Smooth muscle cell of the brain vasculature (primary cell): ENCODE measurements at regions not wholly inside any gene's neighbourhood (a gene's known extent, or its start where the extent isn't known, plus 50 kb on each side); places are given as distances from the start of the nearest gene placed in this dataset.

ENCODE experiments used
- DNase-seq: peaks from one replicate; pipeline ENCODE4 v3.0.0-alpha.2; 2012; ENCODE audit warnings: low read depth, low spot score

DNA sequence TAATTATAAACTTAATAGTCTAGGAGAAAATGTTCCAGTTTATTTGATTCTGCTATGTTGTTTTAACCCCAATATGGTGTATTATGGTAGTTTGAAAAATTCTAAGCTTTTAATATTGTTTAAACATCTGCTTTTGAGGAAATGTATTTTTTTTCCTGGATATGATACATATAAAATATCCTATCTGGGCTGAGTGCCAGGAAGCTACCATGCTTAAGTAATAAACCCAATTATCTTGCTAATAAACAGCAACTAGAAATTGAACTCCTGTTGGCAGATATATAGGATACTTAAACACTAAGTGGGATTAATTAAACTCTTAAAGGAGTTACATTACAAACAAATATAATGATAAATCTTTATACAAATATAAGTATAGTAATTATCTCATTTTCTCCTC lies 293.7 kb upstream of the GRM7 start:
- DNase-seq, result no peak

DNA sequence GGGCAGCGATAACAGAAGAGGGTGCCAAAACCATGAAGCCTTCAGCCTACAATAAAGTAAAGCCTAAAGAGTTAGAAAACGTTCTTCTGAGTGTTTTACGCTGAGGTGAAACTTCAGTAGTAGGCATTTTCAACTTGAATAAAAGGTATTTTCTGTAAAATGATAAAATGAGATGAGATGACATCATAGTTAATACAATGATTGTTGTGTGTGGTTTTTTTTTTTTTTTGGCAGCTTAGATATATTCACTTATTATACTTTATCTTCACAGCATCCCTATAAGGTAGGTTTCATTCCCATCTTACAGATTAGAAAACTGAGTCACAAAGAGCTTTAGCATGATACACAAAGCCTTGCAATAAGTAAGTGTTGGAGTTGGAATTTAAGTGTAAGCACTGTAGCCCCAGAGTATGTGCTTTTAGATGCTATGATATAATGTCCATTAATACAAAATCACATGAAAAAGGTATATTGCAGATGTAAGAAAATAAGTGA lies 291.9 kb upstream of the GRM7 start:
- no peak for DNase-seq

DNA sequence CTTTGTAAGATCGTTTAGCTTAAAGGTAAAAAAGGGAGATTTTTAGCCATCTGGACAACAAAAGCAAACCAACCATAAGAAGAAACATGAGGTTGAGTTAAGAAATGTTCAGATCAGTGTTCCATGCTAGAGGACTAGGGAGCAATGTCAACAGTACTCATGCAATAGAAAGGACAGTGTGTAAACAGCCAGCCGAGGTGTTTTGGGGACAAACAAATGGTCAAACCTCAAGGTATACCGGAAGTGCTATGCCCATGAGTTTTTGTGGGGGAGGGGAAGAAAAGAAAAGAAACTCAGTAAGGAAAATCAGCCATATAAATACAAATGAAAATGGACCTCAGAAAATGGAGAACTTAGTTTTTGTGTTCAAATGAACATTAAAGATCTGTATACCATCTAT lies 289.5 kb upstream of the GRM7 start:
- no peak for DNase-seq

DNA sequence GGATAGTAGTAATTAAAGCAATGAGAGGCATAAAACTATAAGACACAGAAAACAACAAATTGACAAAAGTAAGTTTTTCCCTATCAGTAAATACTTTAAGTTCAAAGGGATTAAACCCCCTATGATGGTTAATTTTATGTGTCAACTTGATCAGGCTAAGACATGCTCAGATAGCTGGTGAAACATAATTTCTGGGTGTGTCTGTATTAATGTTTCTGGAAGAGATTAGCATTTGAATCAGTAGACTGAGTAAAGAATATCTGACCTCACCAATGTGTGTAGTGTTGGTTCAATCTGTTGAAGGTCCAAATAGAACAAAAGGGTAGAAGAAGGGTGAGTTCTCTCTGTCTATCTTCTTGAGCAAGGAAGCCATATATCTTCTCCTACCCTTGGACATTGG lies 283.3 kb upstream of the GRM7 start:
- no peak for DNase-seq

DNA sequence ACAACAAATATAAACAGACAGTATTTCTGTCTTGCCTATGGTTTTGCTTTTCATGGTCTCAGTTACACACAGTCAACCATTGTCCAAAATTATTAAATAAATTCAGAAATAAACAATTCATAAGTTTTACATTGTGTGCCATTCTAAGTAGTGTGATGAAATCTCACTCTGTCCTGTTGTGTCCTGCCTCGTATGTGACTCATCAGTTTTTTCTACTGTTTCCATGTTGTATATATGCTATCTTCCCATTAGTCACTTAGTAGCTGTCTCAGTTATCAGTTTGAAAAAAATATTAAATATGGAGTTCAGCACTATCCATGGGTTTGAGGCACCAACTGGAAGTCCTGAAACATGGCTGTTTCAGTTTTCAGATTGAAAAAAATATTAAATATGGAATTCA lies 282.4 kb upstream of the GRM7 start:
- no peak for DNase-seq

DNA sequence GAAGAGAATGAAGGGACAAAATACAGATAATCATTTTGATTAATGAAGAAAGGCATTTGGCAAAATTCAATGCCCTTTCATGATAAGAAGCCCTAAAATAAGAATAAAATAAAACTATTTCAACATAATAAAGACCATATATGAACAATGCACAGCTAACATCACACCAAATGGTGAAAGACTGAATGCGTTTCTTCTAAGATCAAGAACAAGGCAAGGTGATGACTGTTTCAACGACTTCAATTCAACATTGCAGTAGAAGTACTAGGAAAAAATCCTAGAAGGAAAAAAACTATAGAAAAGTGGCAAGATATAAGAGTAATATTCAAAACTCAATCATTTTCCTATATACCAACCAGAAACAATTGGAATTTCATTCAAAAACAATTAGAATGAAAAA lies 280.1 kb upstream of the GRM7 start:
- DNase-seq, result no peak

DNA sequence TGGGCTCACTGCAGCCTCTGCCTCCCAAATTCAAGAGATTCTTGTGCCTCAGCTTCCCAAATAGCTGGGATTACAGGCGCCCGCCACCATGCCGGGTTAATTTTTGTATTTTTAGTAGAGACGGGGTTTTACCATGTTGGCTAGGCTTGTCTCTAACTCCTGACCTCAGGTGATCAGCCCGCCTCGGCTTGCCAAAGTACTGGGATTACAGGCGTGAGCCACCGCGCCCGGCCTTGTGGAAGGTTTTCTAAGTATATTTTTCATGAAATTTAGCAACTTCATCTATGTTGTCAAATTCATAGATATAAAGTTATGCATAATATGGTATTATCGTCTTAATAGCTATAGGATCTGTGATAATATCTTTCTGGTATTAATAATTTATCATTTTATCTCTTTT lies 275.6 kb upstream of the GRM7 start:
- no peak for DNase-seq

DNA sequence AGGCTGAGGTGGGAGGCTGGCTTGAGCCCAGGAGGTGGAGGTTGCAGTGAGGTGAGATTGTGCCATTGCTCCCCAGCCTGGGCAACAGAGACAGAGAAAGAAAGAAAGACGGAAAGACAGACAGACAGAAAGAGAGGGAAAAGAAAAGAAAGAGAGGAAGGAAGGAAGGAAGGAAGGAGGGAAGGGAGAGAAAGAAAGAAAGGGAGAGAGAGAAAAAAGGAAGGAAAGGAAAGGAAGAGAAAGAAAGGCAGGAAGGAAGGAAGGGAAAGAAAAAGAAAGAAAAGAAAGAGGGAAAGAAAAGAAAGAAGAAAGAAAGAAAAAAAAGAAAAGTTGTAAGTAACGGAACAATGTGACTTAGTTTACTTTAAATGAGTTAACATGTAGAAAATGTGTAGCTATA lies 260.7 kb upstream of the GRM7 start:
- DNase-seq, result no peak

DNA sequence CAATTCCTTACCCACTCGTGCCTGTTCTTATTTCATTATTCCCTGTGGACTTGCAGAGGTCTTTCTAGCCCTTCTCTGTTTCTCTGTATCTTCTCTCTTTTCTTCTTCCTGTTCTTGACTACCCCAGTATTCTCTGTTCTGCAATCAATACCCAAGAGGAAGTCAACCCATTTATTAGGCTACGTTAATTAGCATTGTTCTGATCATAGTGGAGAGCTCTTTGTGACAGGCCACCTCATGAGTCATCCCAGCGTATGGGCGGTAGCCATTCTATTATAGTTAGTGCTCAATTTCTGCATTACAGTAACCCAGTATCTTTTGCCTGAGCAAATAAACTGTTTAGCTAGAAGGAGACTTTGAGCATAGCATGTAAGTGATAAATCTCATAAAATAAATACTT lies 259.5 kb upstream of the GRM7 start:
- no peak for DNase-seq

DNA sequence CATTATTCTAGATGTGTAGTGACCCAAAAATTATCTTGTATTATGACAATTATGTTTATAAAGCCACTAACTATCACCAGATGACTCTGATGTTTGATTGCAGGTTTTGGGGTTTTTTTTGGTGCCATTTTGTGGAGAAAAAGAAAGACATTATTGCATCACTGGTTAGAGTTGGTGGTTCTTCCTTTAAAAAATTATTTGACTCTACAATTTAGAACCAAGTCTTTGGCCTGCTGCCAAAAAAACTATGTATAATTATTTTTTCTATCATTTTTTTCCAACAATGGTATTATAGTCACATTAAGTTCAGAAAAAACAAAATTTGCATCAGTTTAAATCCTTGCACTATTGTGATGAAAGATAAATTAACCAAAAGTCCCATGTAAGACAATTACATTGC lies 258.6 kb upstream of the GRM7 start:
- no peak for DNase-seq

DNA sequence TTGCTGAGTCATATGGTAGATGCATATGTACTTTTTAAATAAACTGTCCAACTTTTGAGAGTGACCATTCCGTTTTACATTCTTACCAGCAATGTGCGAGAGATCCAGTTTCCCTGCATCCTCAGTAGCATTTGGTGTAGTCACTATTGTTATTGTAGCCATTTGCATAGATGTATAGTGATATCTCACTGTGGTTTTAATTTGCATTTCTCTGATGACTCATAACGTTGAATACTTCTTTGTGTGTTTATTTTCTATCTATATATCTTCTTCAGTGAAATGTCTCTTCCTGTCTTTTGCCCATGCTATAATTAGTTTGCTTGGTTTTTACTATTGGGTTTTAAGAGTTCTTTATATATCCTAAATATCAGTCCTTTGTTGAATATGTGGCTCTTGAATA lies 255.7 kb upstream of the GRM7 start:
- no peak for DNase-seq

DNA sequence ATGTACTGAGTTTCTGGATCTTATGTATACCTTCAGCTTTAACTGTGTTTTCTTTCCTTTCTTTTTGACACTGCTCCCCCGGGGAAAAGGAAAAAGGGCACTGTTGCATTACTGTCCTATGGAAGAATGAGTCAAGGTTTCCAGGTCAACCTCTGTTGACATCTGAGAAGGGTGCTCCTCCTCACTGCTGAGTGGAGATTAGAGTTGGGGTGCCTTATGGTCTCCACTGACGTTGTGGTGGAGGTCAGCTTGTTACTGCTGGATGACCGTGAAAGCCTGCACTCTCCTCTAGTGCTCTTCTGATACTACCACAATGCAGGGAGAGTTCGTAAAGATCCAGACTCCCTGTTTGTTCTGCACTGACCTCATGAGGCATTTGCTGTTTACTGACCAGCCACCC lies 252.1 kb upstream of the GRM7 start:
- no peak for DNase-seq

DNA sequence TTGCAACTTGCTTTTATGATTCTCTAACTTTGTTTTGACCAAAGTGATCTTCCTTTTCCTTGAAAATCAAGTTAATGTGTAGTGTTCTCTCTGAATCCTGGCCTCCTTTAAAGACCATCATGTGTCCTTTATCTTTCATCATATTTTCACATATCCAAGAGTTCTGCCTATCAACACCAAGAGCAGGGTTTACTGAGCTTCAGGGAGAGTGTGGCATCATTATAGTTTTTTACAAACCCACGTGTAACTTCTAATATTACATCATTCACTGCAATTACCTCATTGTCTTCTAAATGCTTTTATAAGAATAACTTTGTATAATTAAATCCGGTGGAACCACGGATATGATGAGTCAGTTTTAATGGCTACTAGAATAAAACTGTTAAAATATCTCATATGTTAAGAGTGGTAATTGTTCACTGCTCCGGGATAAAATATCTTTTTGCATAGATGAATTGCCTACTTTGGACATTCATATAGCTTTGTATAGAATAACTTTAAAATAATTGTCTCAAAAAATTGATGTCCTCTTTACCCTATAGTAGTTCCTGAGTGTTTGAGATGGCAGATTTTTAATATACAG lies 248.8 kb upstream of the GRM7 start:
- DNase-seq, result no peak

DNA sequence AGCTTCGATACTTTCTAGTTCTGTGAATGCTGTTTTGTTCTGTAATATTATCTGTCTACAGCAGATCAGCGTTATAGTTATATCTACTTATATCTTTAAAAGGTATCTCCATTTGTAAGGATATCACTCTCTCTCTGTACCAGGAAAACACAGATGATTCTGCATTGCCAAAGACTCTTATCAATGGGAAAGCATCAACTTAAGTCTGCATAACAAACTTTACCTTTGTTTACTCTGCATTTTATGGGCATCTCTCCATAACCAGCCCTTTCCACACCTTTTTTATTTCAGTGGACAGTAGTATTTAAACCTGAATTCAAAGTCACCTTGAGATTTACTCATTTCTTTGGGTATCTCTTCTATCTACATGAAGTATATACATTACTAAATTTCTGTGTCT lies 238.7 kb upstream of the GRM7 start:
- DNase-seq, result no peak

DNA sequence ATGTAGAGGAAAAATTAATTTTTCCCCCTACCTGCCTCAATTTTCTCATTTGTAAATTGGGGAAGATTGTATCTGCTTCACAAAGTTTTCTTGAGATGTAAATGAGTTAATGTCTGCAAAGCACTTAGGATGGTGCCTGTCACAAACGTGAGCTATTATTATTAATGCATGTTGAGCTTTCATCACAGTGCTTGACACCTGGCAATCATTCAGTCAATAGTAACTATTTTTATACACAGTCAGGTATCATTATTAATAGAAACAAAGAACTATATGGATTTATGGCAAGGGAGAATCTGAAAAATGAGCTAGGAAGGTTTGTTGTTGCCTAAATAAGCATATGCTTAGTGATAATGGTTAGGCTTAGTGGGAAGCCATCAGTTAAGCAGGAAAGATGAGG lies 238.2 kb upstream of the GRM7 start:
- no peak for DNase-seq

DNA sequence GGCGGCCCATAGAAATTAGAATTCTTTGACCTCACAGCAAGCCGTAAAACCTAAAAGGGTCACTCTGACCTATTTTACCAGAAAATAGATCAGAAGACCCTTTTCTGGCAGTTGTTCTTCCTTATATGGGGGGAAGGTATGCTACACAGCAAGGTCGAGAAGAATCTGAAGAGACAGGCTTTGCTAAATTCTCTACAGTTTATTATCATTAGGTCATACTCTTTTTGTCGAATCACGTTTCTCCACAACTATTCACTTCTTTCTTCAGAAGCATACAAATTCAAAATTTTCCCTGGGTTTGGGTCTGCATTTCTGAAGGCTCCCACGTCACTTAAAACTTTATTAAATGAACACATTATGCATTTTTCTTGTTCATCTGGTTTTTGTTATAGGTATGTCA lies 229.5 kb upstream of the GRM7 start:
- no peak for DNase-seq

DNA sequence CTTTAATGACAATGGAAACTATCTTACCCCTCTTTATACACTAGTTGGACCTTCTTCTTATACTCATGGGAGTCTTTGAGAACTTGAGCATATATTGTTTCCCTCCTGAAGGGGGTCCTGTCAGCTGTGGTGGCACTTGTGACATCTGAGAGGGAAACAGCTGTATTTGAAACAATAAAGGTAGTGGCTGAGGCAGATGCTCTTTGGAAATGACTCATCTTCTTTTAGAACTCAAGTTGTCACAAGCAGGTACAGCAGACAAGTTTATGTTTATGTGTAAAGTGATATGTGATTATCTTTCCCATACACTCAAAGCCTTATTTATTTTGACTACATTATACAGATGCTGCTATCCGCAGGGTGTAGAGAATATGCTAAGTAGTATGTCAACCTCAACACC lies 220.0 kb upstream of the GRM7 start:
- no peak for DNase-seq

DNA sequence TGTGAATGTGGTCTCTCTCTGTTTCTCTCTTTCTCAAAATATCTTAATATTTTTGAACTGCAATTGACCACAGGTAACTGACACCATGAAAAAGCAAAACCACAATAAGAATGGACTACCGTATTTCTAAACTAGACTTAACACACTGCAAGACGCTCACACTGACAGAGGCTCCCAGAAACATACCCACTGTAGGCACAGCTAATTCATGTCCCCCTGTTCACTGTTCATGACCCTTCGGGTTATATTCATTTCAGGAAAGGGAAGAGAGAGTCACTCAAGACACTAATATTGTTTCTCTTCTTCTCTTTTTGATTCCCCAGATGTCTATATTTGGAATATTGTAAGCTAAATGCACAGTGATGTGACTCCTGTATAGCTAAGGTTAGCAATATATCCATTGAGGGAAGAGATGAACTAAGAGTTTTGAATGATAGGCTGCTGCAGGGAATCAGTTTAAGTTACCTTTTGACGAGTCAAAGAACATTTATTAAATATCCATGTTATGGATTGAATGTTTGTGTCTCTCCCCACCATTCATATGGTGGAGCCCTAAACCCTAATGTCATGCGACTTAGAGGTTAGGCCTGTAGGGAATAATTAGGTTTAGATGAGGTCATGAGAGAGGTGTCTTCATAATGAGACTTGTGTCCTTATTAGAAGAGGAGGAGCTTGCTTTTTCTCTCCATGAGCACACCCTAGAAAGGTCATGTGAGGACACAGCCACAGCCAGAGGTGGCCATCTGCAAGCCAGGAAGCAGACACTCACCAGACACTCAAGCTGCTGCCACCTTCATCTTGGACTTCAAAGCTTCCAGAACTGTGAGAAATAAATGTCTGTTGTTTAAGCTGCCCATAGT lies 216.6 kb upstream of the GRM7 start:
- DNase-seq, result no peak

DNA sequence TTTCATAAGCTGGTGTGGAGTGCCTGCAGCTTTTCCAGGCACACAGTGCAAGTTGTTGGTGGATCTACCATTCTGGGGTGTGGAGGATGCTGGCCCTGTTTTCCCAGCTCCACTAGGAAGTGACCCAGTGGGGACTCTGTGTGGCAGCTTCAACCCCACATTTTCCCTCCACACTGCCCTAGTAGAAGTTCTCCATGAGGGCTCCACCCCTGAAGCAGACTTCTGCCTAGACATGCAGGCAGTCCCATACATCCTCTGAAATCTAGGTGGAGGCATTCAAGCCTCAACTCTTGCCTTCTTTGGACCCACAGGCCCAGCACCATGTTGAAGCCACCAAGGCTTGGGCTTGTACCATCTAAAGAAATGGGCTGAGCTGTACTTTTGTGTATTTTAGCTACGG lies 206.2 kb upstream of the GRM7 start:
- no peak for DNase-seq

DNA sequence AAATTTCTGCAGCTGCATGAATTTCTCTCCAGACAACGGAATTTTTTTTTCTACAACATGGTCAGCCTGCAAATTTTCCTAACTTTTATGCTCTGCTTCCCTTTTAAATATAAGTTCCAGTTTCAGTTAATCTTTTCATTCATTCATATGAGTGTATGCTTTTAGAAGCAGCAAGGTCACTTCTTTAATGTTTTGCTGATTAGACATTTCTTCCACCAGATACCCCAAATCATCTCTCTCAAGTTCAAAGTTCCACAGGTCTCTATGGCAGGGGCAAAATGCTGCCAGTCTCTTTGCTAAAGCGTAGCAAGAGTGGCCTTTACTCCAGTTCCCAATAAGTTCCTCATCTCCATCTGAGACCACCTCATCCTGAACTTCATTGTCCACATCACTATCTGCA lies 205.6 kb upstream of the GRM7 start:
- DNase-seq, result no peak

DNA sequence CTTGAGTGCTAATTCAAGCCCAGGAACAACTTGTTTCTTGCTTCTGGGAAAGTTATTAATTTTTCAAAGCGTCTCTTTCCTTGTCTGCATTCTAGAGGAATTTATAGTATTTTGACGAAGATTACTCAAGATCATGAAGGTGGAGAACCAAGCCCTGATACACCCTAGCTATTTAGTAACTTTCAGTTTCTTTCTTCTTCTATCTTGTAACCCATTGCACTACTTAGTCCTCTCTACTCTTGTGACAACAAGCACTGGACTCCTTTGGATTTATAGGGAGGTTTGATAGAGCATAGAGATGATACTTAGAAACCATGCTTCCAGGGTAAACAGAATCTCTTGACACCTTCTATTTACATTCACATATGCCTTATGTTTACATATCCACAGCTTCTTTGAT lies 203.3 kb upstream of the GRM7 start:
- no peak for DNase-seq

DNA sequence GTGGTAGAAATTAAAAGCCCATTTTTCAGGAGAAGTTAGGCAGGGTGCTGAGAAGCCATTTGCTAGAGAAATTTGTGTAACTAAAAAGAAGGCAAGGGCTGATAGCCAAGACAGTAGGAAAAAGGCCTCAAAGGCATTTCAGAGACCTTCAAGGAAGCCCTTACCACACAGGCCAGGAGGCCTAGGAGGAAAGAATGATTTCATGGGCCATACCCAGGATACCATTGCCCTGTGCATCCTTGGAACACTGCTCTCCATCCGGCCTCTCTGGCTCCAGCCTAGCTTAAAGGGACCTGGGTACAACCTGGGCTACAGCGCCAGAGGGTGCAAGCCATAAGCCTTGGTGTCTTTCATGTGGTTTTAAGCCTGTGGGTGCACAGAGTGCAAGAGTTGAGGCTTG lies 193.6 kb upstream of the GRM7 start:
- DNase-seq, result no peak

DNA sequence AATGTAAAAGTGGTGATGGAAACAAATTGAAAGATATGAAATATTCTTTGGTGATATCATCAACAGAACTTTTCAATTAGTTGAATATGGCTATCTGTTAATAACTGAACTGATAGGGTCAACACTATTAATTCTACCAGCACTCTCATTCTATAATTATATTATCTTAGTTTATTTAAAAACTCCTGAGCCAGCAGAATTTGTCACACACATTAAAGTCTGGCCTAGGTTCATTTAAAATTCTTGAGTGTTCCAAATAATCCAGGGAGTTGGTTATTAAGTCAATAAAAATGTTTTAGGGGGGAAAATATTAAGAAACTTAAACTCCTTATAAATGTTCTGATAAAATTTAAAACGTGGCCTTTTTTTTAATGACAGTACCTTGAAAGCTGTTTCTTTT lies 189.6 kb upstream of the GRM7 start:
- no peak for DNase-seq

DNA sequence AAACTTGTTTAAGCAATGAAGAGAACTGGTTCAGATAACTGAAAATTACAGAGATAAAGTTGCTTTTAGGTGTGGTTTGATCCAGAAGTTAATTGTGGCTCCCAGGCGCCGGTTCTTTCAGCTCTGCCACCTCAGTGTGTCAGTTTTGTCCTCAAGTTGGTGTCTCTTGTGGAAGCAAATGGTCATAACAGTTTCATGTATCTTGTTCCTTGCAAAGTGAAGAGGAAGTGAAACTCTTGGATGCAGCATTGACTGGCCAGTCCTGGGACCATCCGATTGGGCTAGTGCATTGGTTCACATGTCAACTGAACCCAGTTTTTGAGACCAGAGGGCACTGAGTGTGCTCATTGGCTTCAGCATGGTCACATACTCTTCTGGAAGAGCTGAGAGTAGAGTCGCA lies 181.4 kb upstream of the GRM7 start:
- no peak for DNase-seq
